NCI-H1105 treated with DMSO at 0.1 percent for 48 hours (cell line): ENCODE measurements at regions not wholly inside any gene's neighbourhood (a gene's known extent, or its start where the extent isn't known, plus 50 kb on each side); places are given as distances from the start of the nearest gene placed in this dataset.

Experiments
- DNase-seq: peaks from one replicate; lab custom pipeline; 2025; lab: John Stamatoyannopoulos, UW

- DNase-seq: no peak
Observed at GRCh38 chr4:117811731-117812130, 222.6 kb upstream of the NDST3 start.

GRCh38 chr4:117814277-117815246 lies 219.7 kb upstream of the NDST3 start:
- DNase-seq: no peak

- DNase-seq: no peak
Observed at GRCh38 chr4:117817301-117817700, 217.0 kb upstream of the NDST3 start.

GRCh38 chr4:117821834-117822233 lies 212.5 kb upstream of the NDST3 start:
- no peak for DNase-seq

GRCh38 chr4:117823388-117823787 lies 210.9 kb upstream of the NDST3 start:
- no peak for DNase-seq

- no peak for DNase-seq
Observed at GRCh38 chr4:117825600-117825999, 208.7 kb upstream of the NDST3 start.

GRCh38 chr4:117831060-117831683 lies 203.1 kb upstream of the NDST3 start:
- peak; percentile 11 for DNase-seq

GRCh38 chr4:117835566-117835965 lies 198.7 kb upstream of the NDST3 start:
- no peak for DNase-seq

- no peak for DNase-seq
Observed at GRCh38 chr4:117844594-117844993, 189.7 kb upstream of the NDST3 start.

GRCh38 chr4:117845270-117845669 lies 189.0 kb upstream of the NDST3 start:
- no peak for DNase-seq

- no peak for DNase-seq
Observed at GRCh38 chr4:117847849-117848248, 186.4 kb upstream of the NDST3 start.

- DNase-seq: no peak
Observed at GRCh38 chr4:117868201-117868600, 166.1 kb upstream of the NDST3 start.

GRCh38 chr4:117873779-117874178 lies 160.5 kb upstream of the NDST3 start:
- no peak for DNase-seq

- no peak for DNase-seq
Observed at GRCh38 chr4:117874216-117874615, 160.1 kb upstream of the NDST3 start.

GRCh38 chr4:117889978-117890377 lies 144.3 kb upstream of the NDST3 start:
- DNase-seq: no peak

- DNase-seq: no peak
Observed at GRCh38 chr4:117893207-117893606, 141.1 kb upstream of the NDST3 start.

GRCh38 chr4:117898496-117898895 lies 135.8 kb upstream of the NDST3 start:
- no peak for DNase-seq

- DNase-seq: no peak
Observed at GRCh38 chr4:117900832-117901231, 133.5 kb upstream of the NDST3 start.

GRCh38 chr4:117907646-117908045 lies 126.6 kb upstream of the NDST3 start:
- no peak for DNase-seq

GRCh38 chr4:117908306-117909207 lies 125.7 kb upstream of the NDST3 start:
- peak; percentile 51 for DNase-seq

GRCh38 chr4:117916728-117917127 lies 117.6 kb upstream of the NDST3 start:
- no peak for DNase-seq

- peak; percentile 5 for DNase-seq
Observed at GRCh38 chr4:117922311-117922710, 112.0 kb upstream of the NDST3 start.
